ENCODE measurements at regions not wholly inside any gene's neighbourhood (a gene's known extent, or its start where the extent isn't known, plus 50 kb on each side); places are given as distances from the start of the nearest gene placed in this dataset.

GRCh38 chr9:84432746-84433145 is 92.2 kb upstream of the SLC28A3 start:
- no peak for DNase-seq (ENCODE audit: low spot score)
- no peak for TF ChIP-seq CTCF (IDR thresholded peaks at IDR 0.05; ENCODE audit: extremely low read depth, missing control alignments)

GRCh38 chr9:84435902-84436301 is 95.3 kb upstream of the SLC28A3 start:
- TF ChIP-seq CTCF (IDR thresholded peaks at IDR 0.05; ENCODE audit: extremely low read depth, missing control alignments) = no peak
- DNase-seq (ENCODE audit: low spot score) = no peak

- TF ChIP-seq CTCF (IDR thresholded peaks at IDR 0.05; ENCODE audit: extremely low read depth, missing control alignments) = no peak
- DNase-seq (ENCODE audit: low spot score) = no peak
Observed at GRCh38 chr9:84436386-84437109, 96.0 kb upstream of the SLC28A3 start.

GRCh38 chr9:84438391-84438790 is 97.8 kb upstream of the SLC28A3 start:
- TF ChIP-seq CTCF (IDR thresholded peaks at IDR 0.05; ENCODE audit: extremely low read depth, missing control alignments) = no peak
- DNase-seq (ENCODE audit: low spot score) = no peak

GRCh38 chr9:84439250-84439649 is 98.7 kb upstream of the SLC28A3 start:
- TF ChIP-seq CTCF (IDR thresholded peaks at IDR 0.05; ENCODE audit: extremely low read depth, missing control alignments) = no peak
- no peak for DNase-seq (ENCODE audit: low spot score)

GRCh38 chr9:84442712-84443111 is 102.2 kb upstream of the SLC28A3 start:
- TF ChIP-seq CTCF (IDR thresholded peaks at IDR 0.05; ENCODE audit: extremely low read depth, missing control alignments) = no peak
- no peak for DNase-seq (ENCODE audit: low spot score)

- TF ChIP-seq CTCF (IDR thresholded peaks at IDR 0.05; ENCODE audit: extremely low read depth, missing control alignments) = no peak
- DNase-seq (ENCODE audit: low spot score) = no peak
Observed at GRCh38 chr9:84445737-84446136, 105.2 kb upstream of the SLC28A3 start.
